DND-41 (cell line): ENCODE measurements at regions not wholly inside any gene's neighbourhood (a gene's known extent, or its start where the extent isn't known, plus 50 kb on each side); places are given as distances from the start of the nearest gene placed in this dataset.

Source experiments
- ATAC-seq: fragments of 200-7000 bp; cut with Tn5 transposase; 3 replicates; pipeline ENCODE4 v1.9.1; 2021; ENCODE audit warnings: low read depth; ENCODE audit not compliant: insufficient read depth
- DNase-seq: peaks from one replicate; pipeline ENCODE4 v3.0.0-alpha.2; 2020
- H2AFZ ChIP-seq: 2 replicates; pipeline ENCODE4 v1.6.0; 2012; ENCODE audit warnings: low read depth, low read length
- H3K27ac ChIP-seq: 2 replicates; pipeline ENCODE4 v1.5.1; 2012; ENCODE audit warnings: low read length, inconsistent platforms
- H3K27me3 ChIP-seq: fragments of 200-600 bp; sonication (generic); 2 replicates; pipeline ENCODE4 v1.6.0; 2012; ENCODE audit warnings: low read length, mild to moderate bottlenecking, inconsistent platforms; ENCODE audit not compliant: insufficient read depth, poor library complexity
- H3K36me3 ChIP-seq: 2 replicates; pipeline ENCODE4 v1.5.1; 2012; ENCODE audit warnings: low read length, inconsistent platforms; ENCODE audit not compliant: insufficient read depth
- H3K4me1 ChIP-seq: 2 replicates; pipeline ENCODE4 v1.5.1; 2012; ENCODE audit warnings: mild to moderate bottlenecking, low read length; ENCODE audit not compliant: insufficient read depth
- H3K4me2 ChIP-seq: 2 replicates; pipeline ENCODE4 v1.6.0; 2012; ENCODE audit warnings: mild to moderate bottlenecking, moderate library complexity, low read length, inconsistent platforms; ENCODE audit not compliant: insufficient read depth
- H3K4me3 ChIP-seq, 2 experiments: fragments of 200-600 bp in 1 of 2; shearing (Covaris generic) in 1 of 2; 2 replicates each; pipeline ENCODE4 v1.5.1; 2012 to 2016; ENCODE audit warnings: inconsistent platforms in 2 of 2, low read length in 2 of 2, mild to moderate bottlenecking in 2 of 2, low read depth in 1 of 2, moderate library complexity in 1 of 2
- H3K79me2 ChIP-seq: 2 replicates; pipeline ENCODE4 v1.6.0; 2012; ENCODE audit warnings: low read length, inconsistent platforms; ENCODE audit not compliant: insufficient read depth
- H3K9ac ChIP-seq: 2 replicates; pipeline ENCODE4 v1.6.0; 2012; ENCODE audit warnings: low read depth, mild to moderate bottlenecking, inconsistent platforms, low read length, moderate library complexity
- H3K9me3 ChIP-seq: 2 replicates; pipeline ENCODE4 v1.5.1; 2012; ENCODE audit warnings: low read length, moderate library complexity, mild to moderate bottlenecking, inconsistent platforms; ENCODE audit not compliant: insufficient read depth, severe bottlenecking
- H4K20me1 ChIP-seq: 2 replicates; pipeline ENCODE4 v1.6.0; 2012; ENCODE audit warnings: low read length; ENCODE audit not compliant: insufficient read depth
- EZH2 ChIP-seq: IDR thresholded peaks from 3 replicates; pipeline ENCODE4 v1.6.1; 2012; ENCODE audit warnings: borderline replicate concordance, low read depth, mild to moderate bottlenecking, moderate library complexity, low read length, inconsistent platforms; ENCODE audit not compliant: severe bottlenecking
- TF ChIP-seq, protein P1 (sequence below): IDR thresholded peaks from 2 replicates; pipeline ENCODE4 v1.5.1; 2012; ENCODE audit warnings: borderline replicate concordance, low read length, moderate library complexity, mild to moderate bottlenecking; ENCODE audit not compliant: poor library complexity, severe bottlenecking; ENCODE audit errors: extremely low read depth

DNA sequence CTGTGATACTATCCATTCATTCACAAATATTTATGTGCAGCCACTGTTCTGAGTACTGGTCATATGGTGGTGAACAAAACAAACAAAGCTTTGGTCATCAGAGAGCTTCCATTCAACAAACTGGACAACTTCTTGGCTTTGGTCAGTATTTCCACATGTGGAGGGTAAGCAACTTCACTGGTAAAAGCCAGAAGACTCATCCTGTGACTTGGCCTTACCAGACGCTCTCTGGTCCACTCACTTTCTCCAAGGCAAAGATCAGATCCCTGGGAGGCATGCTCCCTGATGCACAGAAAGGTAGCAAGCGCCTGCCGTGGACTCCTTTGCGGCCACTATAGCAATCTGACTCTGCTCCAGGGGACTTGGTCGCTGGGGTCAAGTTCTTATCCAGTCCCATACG lies 179.5 kb downstream of the EN1 start:
- Histone ChIP-seq H3K9me3 (no peaks in the 10 kb centered on the region), H3K36me3 (no peaks in the 10 kb centered on the region), H2AFZ (no peak overlapping the region), H3K4me1 (no peaks in the 10 kb centered on the region), H3K27me3 (no peaks in the 10 kb centered on the region), H3K4me3 (no peak overlapping the region), H4K20me1 (no peaks in the 10 kb centered on the region), H3K27ac (no peak overlapping the region), H3K9ac (no peak overlapping the region), H3K4me2 (no peak overlapping the region), H3K79me2 (no peaks in the 10 kb centered on the region)
- TF ChIP-seq EZH2: no peak
- TF ChIP-seq, protein P1, sequence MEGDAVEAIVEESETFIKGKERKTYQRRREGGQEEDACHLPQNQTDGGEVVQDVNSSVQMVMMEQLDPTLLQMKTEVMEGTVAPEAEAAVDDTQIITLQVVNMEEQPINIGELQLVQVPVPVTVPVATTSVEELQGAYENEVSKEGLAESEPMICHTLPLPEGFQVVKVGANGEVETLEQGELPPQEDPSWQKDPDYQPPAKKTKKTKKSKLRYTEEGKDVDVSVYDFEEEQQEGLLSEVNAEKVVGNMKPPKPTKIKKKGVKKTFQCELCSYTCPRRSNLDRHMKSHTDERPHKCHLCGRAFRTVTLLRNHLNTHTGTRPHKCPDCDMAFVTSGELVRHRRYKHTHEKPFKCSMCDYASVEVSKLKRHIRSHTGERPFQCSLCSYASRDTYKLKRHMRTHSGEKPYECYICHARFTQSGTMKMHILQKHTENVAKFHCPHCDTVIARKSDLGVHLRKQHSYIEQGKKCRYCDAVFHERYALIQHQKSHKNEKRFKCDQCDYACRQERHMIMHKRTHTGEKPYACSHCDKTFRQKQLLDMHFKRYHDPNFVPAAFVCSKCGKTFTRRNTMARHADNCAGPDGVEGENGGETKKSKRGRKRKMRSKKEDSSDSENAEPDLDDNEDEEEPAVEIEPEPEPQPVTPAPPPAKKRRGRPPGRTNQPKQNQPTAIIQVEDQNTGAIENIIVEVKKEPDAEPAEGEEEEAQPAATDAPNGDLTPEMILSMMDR: no peak
- DNase-seq: no peak
- no peak for ATAC-seq

- ATAC-seq (no peak), DNase-seq (no peak)
- Histone ChIP-seq H3K4me3 (no peak overlapping the region), H3K4me1 (no peaks in the 10 kb centered on the region), H4K20me1 (no peaks in the 10 kb centered on the region), H3K79me2 (no peaks in the 10 kb centered on the region), H3K4me2 (no peak overlapping the region), H3K27ac (no peak overlapping the region), H2AFZ (no peak overlapping the region), H3K36me3 (no peaks in the 10 kb centered on the region), H3K9me3 (no peaks in the 10 kb centered on the region), H3K9ac (no peak overlapping the region), H3K27me3 (no peaks in the 10 kb centered on the region)
- TF ChIP-seq, protein P1: no peak
- no peak for TF ChIP-seq EZH2
These were observed 180.1 kb downstream of the EN1 start for GRCh38 chr2:118667348-118667747.

DNA sequence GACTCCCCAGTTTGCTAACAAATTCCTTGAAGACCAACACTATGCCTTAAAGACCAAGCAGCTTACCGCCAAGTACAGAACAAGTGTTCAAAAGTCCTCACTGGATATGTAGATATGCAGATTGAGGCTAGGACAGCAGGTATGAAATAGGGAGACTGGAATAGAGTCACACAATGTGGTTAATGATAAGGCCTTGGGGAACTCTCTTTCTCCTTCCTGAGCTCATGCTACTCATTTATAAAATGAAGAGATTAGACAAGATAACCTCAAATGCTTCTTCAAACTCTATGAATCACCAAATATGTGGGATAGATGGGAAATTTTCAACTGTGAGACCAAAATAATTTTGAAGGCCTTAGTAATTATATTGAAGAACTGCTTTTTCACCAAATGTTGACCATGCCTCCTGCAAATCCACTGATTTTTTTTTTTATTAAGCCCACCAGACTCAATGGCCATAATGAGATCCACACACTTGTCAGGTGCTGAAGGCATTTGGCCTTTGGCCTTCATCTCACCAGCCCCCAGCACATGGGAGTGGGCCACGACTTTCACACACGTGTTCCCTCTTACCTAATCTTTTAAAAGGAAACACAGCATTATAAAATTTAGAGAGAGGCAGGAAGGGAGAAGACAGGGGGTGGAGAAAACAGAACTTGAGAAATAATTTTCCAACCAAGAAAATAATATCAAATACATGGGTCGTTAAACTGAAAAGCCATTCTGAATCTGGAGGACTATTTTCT lies 181.5 kb downstream of the EN1 start:
- no peaks in the 10 kb centered on the region for H3K4me1 ChIP-seq
- H3K27me3 ChIP-seq: no peaks in the 10 kb centered on the region
- no peak overlapping the region for H3K9ac ChIP-seq
- no peak for ATAC-seq
- H4K20me1 ChIP-seq: no peaks in the 10 kb centered on the region
- no peaks in the 10 kb centered on the region for H3K9me3 ChIP-seq
- no peaks in the 10 kb centered on the region for H3K36me3 ChIP-seq
- DNase-seq: no peak
- no peak overlapping the region for H3K4me2 ChIP-seq
- H3K4me3 ChIP-seq: no peak overlapping the region
- H2AFZ ChIP-seq: no peak overlapping the region
- no peaks in the 10 kb centered on the region for H3K79me2 ChIP-seq
- H3K27ac ChIP-seq: no peak overlapping the region
- no peak for TF ChIP-seq EZH2
- TF ChIP-seq, protein P1: no peak
